Loucy (cell line): ENCODE measurements at regions not wholly inside any gene's neighbourhood (a gene's known extent, or its start where the extent isn't known, plus 50 kb on each side); places are given as distances from the start of the nearest gene placed in this dataset.

ENCODE experiments used
- H2AFZ ChIP-seq: fragments of 200-600 bp; sonication (generic); 2 replicates; pipeline ENCODE4 v1.6.0; 2016; ENCODE audit warnings: antibody characterized with exemption, mild to moderate bottlenecking, low read length, moderate library complexity
- H3F3A ChIP-seq: fragments of 200-600 bp; 2 replicates; pipeline ENCODE4 v1.6.0; 2016; ENCODE audit warnings: antibody characterized with exemption, low read depth, mild to moderate bottlenecking
- H3K27me3 ChIP-seq: fragments of 200-600 bp; sonication (generic); 2 replicates; pipeline ENCODE4 v1.6.1; 2014; ENCODE audit warnings: low read length, mild to moderate bottlenecking; ENCODE audit not compliant: insufficient read depth, poor library complexity, severe bottlenecking
- H3K36me3 ChIP-seq: fragments of 200-600 bp; sonication (generic); 2 replicates; pipeline ENCODE4 v1.6.1; 2016; ENCODE audit warnings: low read length; ENCODE audit not compliant: insufficient read depth
- H3K4me1 ChIP-seq: fragments of 200-600 bp; sonication (generic); 2 replicates; pipeline ENCODE4 v1.5.1; 2014; ENCODE audit warnings: low read length, mild to moderate bottlenecking; ENCODE audit not compliant: insufficient read depth, poor library complexity, severe bottlenecking
- H3K4me2 ChIP-seq: fragments of 200-600 bp; sonication (generic); 2 replicates; pipeline ENCODE4 v1.6.0; 2014; ENCODE audit warnings: antibody characterized with exemption, low read length, low read depth, mild to moderate bottlenecking; ENCODE audit not compliant: poor library complexity, severe bottlenecking
- H3K4me3 ChIP-seq: fragments of 200-600 bp; sonication (generic); 2 replicates; pipeline ENCODE4 v1.5.1; 2014; ENCODE audit warnings: low read length, mild to moderate bottlenecking, mixed read lengths; ENCODE audit not compliant: poor library complexity, severe bottlenecking
- H3K79me2 ChIP-seq: fragments of 200-600 bp; sonication (generic); 2 replicates; pipeline ENCODE4 v1.6.1; 2014; ENCODE audit warnings: low read length; ENCODE audit not compliant: insufficient read depth
- H3K9ac ChIP-seq: fragments of 200-600 bp; sonication (generic); 2 replicates; pipeline ENCODE4 v1.6.0; 2014; ENCODE audit warnings: mild to moderate bottlenecking, low read depth, low read length, moderate library complexity; ENCODE audit not compliant: poor library complexity, severe bottlenecking
- H3K9me2 ChIP-seq: fragments of 200-600 bp; sonication (generic); replicated peaks from 2 replicates; pipeline ENCODE4 v1.6.1; 2016; ENCODE audit warnings: low read depth, low read length, mixed read lengths
- H3K9me3 ChIP-seq: fragments of 200-600 bp; sonication (generic); 2 replicates; pipeline ENCODE4 v1.6.1; 2014; ENCODE audit warnings: mild to moderate bottlenecking, antibody characterized with exemption, low read length, low read depth; ENCODE audit not compliant: insufficient read depth
- H4K20me1 ChIP-seq: fragments of 200-600 bp; sonication (generic); 2 replicates; pipeline ENCODE4 v1.6.0; 2014; ENCODE audit warnings: antibody characterized with exemption, low read length, mild to moderate bottlenecking; ENCODE audit not compliant: insufficient read depth, poor library complexity, severe bottlenecking
- EZH2phosphoT487 ChIP-seq: fragments of 200-600 bp; IDR thresholded peaks from 2 replicates; pipeline ENCODE4 v1.6.1; 2018; ENCODE audit warnings: antibody characterized with exemption, mild to moderate bottlenecking, moderate library complexity, borderline replicate concordance
- TF ChIP-seq, protein P1 (sequence below): fragments of 200-600 bp; sonication (generic); conservative IDR thresholded peaks from 2 replicates; pipeline ENCODE4 v1.5.1; 2014; ENCODE audit warnings: mild to moderate bottlenecking, antibody characterized with exemption, low read length

DNA sequence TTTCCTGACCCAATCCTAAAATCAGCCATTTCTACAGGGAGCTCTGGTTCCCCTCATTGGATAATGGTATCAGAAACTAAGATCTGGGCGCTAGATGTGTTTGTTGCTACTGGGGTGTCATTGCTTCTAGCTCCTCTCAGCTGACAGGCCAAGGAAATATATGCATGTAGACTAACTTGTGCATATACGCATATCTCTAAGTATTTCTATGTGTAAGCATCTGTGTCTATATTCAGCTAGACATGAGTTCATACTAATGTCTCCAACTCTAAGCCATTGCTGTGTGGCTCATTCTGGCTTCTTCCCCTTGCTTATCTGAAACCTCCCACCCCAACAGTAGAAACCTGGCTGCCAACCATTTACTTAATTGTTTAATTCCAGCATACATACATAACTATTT, 130.3 kb upstream of the MAGI3 start:
- Histone ChIP-seq H3K4me1 (no peaks in the 10 kb centered on the region), H3K79me2 (no peaks in the 10 kb centered on the region), H3K36me3 (no peaks in the 10 kb centered on the region), H3K9me3 (no peaks in the 10 kb centered on the region), H3K27me3 (no peaks in the 10 kb centered on the region), H3K9ac (no peak overlapping the region), H3K9me2 (no peaks in the 10 kb centered on the region), H3F3A (no peaks in the 10 kb centered on the region), H3K4me3 (no peak overlapping the region), H3K4me2 (no peak overlapping the region), H4K20me1 (no peaks in the 10 kb centered on the region), H2AFZ (no peak overlapping the region)
- TF ChIP-seq, protein P1, sequence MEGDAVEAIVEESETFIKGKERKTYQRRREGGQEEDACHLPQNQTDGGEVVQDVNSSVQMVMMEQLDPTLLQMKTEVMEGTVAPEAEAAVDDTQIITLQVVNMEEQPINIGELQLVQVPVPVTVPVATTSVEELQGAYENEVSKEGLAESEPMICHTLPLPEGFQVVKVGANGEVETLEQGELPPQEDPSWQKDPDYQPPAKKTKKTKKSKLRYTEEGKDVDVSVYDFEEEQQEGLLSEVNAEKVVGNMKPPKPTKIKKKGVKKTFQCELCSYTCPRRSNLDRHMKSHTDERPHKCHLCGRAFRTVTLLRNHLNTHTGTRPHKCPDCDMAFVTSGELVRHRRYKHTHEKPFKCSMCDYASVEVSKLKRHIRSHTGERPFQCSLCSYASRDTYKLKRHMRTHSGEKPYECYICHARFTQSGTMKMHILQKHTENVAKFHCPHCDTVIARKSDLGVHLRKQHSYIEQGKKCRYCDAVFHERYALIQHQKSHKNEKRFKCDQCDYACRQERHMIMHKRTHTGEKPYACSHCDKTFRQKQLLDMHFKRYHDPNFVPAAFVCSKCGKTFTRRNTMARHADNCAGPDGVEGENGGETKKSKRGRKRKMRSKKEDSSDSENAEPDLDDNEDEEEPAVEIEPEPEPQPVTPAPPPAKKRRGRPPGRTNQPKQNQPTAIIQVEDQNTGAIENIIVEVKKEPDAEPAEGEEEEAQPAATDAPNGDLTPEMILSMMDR: no peak
- TF ChIP-seq EZH2phosphoT487: no peak

DNA sequence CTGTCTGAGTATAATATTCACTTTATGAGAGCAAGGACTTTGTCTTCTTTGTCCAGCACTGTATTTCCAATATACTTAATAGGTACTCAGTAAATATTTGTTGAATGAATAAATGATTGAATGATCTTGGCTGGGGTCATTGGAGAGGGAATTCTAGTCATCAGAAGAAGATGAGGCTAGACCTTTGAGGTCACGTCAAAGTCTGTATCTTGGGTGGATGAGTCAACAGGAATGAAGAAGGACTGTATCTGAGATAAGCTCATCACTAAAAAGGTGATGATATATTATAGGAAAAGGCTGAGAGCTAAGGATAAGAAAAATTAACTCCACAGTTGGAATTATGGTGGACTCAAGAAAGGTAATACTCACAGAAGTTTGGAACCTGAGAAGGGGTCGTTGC, 125.1 kb upstream of the MAGI3 start:
- H3K9me2 ChIP-seq: no peaks in the 10 kb centered on the region
- TF ChIP-seq EZH2phosphoT487: no peak
- TF ChIP-seq, protein P1: no peak
- no peaks in the 10 kb centered on the region for H3K36me3 ChIP-seq
- no peak overlapping the region for H2AFZ ChIP-seq
- no peaks in the 10 kb centered on the region for H3K27me3 ChIP-seq
- no peaks in the 10 kb centered on the region for H3K4me1 ChIP-seq
- no peaks in the 10 kb centered on the region for H3K9me3 ChIP-seq
- no peak overlapping the region for H3K9ac ChIP-seq
- H3K4me2 ChIP-seq: no peak overlapping the region
- H3K79me2 ChIP-seq: no peaks in the 10 kb centered on the region
- no peaks in the 10 kb centered on the region for H4K20me1 ChIP-seq
- H3F3A ChIP-seq: no peaks in the 10 kb centered on the region
- H3K4me3 ChIP-seq: no peak overlapping the region

DNA sequence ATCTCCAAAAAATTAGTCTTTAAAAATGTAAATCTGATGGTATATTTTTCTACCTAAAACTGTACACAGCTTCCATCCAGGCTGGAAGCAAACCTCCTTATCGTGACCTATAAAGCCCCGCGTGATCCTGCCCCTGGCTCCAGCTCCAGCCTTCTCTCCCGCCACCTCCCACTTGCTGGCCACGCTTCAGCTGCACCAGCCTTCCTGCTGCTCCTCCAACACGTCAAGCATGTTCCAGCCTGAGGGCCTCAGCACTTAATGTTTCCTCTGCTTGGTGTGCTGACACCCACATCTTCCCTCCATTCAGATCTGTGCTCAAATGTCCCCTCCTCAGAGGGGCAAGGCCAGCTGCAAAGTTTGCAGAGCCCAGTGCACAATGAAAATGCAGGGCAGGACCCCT, 123.5 kb upstream of the MAGI3 start:
- Histone ChIP-seq H3K36me3 (no peaks in the 10 kb centered on the region), H3K27me3 (no peaks in the 10 kb centered on the region), H4K20me1 (no peaks in the 10 kb centered on the region), H3K9me2 (no peaks in the 10 kb centered on the region), H3K4me2 (no peak overlapping the region), H3K4me1 (no peaks in the 10 kb centered on the region), H3K9me3 (no peaks in the 10 kb centered on the region), H3K79me2 (no peaks in the 10 kb centered on the region), H3F3A (no peaks in the 10 kb centered on the region), H3K4me3 (no peak overlapping the region), H2AFZ (no peak overlapping the region), H3K9ac (no peak overlapping the region)
- TF ChIP-seq, protein P1: no peak
- TF ChIP-seq EZH2phosphoT487: no peak
